Activated naive CD8-positive, alpha-beta T cell treated with anti-CD3 and anti-CD28 coated beads for 36 hours (primary cell): ENCODE measurements at regions not wholly inside any gene's neighbourhood (a gene's known extent, or its start where the extent isn't known, plus 50 kb on each side); places are given as distances from the start of the nearest gene placed in this dataset.

Experiments used
- DNase-seq: peaks from one replicate; pipeline ENCODE4 v3.0.0; 2021
- H3K27ac Mint-ChIP-seq: one replicate; pipeline ENCODE4 v1.8.0; 2022; ENCODE audit warnings: mild to moderate bottlenecking, moderate library complexity, mixed read lengths
- H3K27me3 Mint-ChIP-seq: one replicate; pipeline ENCODE4 v1.8.0; 2022; ENCODE audit warnings: mild to moderate bottlenecking, mixed read lengths
- H3K36me3 Mint-ChIP-seq: one replicate; pipeline ENCODE4 v1.8.0; 2021; ENCODE audit warnings: mild to moderate bottlenecking, mixed read lengths
- H3K4me1 Mint-ChIP-seq: one replicate; pipeline ENCODE4 v1.8.0; 2021; ENCODE audit warnings: mixed read lengths
- H3K4me3 Mint-ChIP-seq: one replicate; pipeline ENCODE4 v1.8.0; 2022; ENCODE audit warnings: mild to moderate bottlenecking, moderate library complexity, mixed read lengths
- H3K9me3 Mint-ChIP-seq: one replicate; pipeline ENCODE4 v1.8.0; 2022; ENCODE audit warnings: mixed read lengths

DNA sequence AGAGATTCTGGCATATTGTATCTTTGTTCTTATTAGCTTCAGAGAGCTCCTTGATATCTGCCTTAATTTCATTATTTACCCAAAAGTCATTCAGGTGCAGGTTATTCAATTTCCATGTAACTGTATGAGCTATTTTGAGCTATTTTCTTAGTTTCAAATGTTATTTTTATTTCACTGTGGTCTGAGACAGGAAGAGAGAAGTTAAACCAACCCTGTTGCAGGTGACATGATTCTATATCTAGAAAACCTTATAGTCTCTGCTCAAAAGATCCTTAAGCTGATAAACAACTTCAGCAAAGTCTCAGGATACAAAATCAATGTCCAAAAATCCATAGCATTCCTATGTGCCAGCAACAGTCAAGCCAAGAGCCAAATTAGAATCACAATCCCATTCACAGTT lies 1644.0 kb upstream of the B3GALT2 start:
- H3K36me3 Mint-ChIP-seq: no peaks in the 10 kb centered on the region
- no peaks in the 10 kb centered on the region for H3K27me3 Mint-ChIP-seq
- H3K4me3 Mint-ChIP-seq: no peak overlapping the region

DNA sequence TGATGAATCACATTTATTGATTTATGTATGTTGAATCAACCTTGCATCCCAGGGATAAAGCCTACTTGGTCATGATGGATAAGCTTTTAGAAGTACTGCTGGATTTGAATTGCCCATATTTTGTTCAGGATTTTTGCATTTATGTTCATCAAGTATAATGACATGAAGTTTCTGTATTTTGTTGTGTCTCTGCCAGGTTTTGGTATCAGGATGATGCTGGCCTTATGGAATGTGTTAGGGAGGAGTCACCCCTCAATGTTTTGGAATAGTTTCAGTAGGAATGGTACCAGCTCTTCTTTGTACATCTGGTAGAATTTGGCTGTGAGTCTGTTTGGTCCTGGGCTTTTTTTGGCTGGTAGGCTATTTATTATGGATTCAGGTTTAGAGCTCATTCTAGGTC lies 1643.1 kb upstream of the B3GALT2 start:
- H3K36me3 Mint-ChIP-seq: no peaks in the 10 kb centered on the region

More for the DNA sequence above, 1644.0 kb upstream of the B3GALT2 start:
- DNase-seq: no peak
- no peak overlapping the region for H3K27ac Mint-ChIP-seq
- no peaks in the 10 kb centered on the region for H3K4me1 Mint-ChIP-seq
- H3K9me3 Mint-ChIP-seq: no peaks in the 10 kb centered on the region

DNA sequence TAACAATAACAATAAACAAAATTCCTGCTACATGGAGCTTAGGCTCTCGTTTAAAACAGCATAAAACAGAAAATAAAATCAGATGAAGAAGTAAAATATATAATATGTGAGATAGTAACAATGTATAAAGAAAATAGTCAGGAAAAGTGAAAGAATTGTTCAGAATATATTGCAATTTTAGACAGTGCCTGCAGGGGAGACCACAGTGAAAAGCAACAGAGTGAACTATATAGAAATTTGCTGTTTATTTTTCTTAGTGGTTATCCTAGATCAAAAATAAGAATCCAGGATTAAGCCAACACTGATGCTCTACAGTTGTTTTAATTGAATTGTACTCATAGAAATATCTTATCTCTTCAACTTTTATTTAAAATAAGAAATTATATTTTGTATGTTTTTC lies 1639.0 kb upstream of the B3GALT2 start:
- Mint-ChIP-seq H3K27me3 (no peaks in the 10 kb centered on the region), H3K4me3 (no peak overlapping the region), H3K36me3 (no peaks in the 10 kb centered on the region), H3K9me3 (no peaks in the 10 kb centered on the region), H3K27ac (no peak overlapping the region), H3K4me1 (no peaks in the 10 kb centered on the region)
- no peak for DNase-seq

More for the DNA sequence above, 1643.1 kb upstream of the B3GALT2 start:
- no peak for DNase-seq
- H3K27ac Mint-ChIP-seq: no peak overlapping the region
- no peaks in the 10 kb centered on the region for H3K27me3 Mint-ChIP-seq
- H3K9me3 Mint-ChIP-seq: no peaks in the 10 kb centered on the region
- no peak overlapping the region for H3K4me3 Mint-ChIP-seq
- H3K4me1 Mint-ChIP-seq: no peaks in the 10 kb centered on the region

DNA sequence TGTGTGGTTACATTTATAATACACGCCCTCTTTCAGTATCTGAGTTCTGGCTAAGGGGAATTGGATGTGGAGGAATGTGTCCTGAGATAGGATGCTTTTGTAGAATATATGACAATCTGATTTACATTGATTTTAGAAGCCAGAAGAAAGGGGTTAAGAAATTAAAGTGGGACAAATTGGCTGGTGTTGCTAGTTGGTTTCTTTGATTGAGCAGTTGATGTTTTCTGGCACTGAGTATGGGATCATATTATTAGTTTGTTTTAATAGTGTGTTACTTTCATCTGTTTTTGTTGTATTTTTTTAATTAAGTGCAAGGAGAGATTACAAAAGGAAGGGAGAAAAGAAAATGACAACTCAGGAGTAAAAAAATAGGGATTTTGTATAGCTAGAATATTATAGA lies 1634.7 kb upstream of the B3GALT2 start:
- Mint-ChIP-seq H3K36me3 (no peaks in the 10 kb centered on the region), H3K27ac (no peak overlapping the region), H3K9me3 (no peaks in the 10 kb centered on the region), H3K4me3 (no peak overlapping the region), H3K4me1 (no peaks in the 10 kb centered on the region), H3K27me3 (no peaks in the 10 kb centered on the region)
- DNase-seq: no peak

DNA sequence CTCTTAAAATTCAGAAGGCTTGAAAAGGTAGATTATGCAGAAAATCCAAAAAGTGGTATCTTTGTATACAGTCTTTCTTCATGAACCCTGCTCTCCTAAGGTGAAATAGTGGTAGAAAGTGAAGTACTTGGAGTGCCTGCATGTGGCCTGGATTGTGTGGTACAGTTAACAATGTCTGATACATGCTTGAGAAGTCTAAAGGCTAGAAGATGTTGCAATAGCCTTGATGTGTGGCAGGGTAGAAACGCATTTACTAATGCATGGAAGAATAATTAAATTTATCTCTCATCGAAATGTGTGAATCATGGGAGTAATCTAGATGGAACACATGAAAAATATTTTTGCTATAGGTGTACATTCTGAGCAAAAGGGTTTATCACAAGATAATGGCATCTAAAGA lies 1632.3 kb upstream of the B3GALT2 start:
- no peaks in the 10 kb centered on the region for H3K4me1 Mint-ChIP-seq
- no peak overlapping the region for H3K4me3 Mint-ChIP-seq
- no peaks in the 10 kb centered on the region for H3K36me3 Mint-ChIP-seq
- no peaks in the 10 kb centered on the region for H3K9me3 Mint-ChIP-seq
- no peaks in the 10 kb centered on the region for H3K27me3 Mint-ChIP-seq
- no peak for DNase-seq
- no peak overlapping the region for H3K27ac Mint-ChIP-seq

DNA sequence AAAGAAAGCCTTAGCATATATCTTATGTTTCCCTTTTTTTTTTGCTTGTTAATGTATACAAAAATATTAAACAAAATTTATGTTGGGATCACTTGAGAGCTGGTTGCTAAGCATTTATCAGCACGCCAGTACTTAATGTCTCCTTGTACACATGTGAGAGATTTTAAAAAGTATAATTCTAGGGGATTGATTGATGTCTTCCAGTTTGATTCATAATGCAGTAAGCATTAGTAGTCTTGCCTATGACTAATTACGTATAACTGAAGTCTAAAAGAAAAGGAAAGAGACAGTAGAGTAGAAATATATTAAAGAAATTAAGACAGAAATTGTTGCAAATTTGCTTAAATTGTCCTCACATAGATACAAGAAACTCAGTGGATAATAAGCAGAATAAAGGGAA lies 1630.4 kb upstream of the B3GALT2 start:
- Mint-ChIP-seq H3K9me3 (no peaks in the 10 kb centered on the region), H3K36me3 (no peaks in the 10 kb centered on the region), H3K27me3 (no peaks in the 10 kb centered on the region), H3K27ac (no peak overlapping the region), H3K4me1 (no peaks in the 10 kb centered on the region), H3K4me3 (no peak overlapping the region)
- no peak for DNase-seq

DNA sequence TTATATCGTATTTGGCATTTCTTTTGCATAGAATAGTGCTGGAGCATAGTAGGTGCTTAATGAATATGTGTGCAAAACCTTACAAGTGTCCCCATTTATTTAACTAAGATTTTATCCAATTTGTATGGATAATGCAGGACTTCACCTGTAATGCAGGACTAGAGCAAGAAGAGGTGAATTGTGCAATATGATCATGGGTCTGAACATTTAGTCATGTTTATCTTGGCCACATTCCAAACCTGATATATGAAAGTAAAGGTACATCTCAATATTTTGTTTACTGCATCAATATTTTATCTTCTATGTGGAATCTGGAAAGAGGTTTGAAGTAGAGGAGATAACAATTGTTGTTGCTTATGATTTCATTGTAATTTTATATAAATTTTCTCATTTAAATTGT lies 1626.7 kb upstream of the B3GALT2 start:
- Mint-ChIP-seq H3K27me3 (no peaks in the 10 kb centered on the region), H3K4me3 (no peak overlapping the region), H3K27ac (no peak overlapping the region), H3K36me3 (no peaks in the 10 kb centered on the region), H3K9me3 (no peaks in the 10 kb centered on the region), H3K4me1 (no peaks in the 10 kb centered on the region)
- DNase-seq: no peak

DNA sequence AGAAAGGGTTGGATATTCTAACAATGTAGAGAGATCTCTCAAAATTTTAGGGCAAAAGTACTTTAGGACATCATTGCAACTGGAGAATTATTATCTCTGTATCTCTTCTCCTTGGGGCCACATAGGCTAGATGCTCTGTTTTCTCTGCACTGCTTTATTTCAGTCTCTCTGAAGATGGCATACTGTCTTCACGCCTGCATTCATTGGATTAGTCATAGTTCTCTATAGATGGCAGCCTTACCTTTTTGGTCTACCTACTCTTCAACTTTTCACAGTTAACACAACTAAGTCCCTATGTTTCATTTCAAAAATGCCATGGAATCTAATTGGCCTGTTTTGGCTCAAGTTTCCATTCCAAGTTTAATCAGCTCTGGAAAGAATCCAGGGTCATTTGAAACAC lies 1623.3 kb upstream of the B3GALT2 start:
- H3K9me3 Mint-ChIP-seq: no peaks in the 10 kb centered on the region
- H3K27me3 Mint-ChIP-seq: no peaks in the 10 kb centered on the region
- no peaks in the 10 kb centered on the region for H3K4me1 Mint-ChIP-seq
- no peak overlapping the region for H3K4me3 Mint-ChIP-seq
- no peaks in the 10 kb centered on the region for H3K36me3 Mint-ChIP-seq
- DNase-seq: no peak
- no peak overlapping the region for H3K27ac Mint-ChIP-seq

DNA sequence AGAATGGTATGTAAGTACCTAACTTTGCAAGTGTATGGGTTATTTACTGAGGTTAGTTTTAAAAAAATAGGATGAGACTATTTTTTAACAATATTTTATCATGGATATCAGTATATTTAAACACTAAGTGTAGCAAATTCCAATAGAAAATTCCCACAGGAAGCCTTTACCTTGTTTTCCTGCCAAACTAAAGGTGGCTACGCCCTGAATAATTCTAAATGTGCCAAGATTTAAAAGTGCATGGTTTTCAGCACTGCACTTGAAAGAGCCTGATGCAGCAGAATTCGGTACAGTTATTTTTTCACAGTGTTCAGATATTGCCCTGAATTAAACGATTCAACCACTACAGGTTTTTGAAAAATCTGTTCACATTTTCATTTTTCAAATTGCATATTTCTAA lies 1622.8 kb upstream of the B3GALT2 start:
- Mint-ChIP-seq H3K4me3 (no peak overlapping the region), H3K27me3 (no peaks in the 10 kb centered on the region), H3K4me1 (no peaks in the 10 kb centered on the region), H3K36me3 (no peaks in the 10 kb centered on the region), H3K27ac (no peak overlapping the region), H3K9me3 (no peaks in the 10 kb centered on the region)
- DNase-seq: no peak

DNA sequence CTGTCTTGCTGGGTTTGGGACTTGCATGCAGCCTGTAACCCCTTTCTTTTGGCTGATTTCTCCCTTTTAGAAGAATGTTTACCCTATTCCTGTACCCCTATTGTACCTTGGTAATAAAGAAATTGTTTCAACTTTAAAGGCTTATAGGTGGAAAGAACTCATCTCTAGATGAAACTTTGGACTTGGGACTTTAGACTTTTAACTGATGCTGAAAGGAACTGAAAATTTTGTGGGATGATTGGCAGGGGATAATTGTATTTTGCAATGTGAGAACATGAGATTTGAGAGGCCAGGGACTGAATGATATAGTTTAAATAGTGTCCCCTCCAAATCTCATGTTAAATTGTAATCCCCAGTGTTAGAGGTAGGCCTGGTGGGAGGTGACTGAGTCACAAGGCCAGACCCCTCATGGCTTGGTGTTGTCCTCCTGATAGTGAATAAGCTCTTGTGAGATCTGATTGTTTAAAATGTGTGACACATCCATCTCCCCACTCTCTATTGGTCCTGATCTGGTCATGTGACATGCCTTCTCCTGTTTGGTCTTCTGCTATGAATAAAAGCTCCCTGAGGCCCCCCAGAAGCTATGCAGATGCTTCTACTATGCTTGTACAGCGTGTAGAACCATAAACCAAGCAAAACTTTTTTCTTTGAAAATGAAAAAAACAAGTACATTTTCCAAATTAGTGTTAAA lies 1621.3 kb upstream of the B3GALT2 start:
- no peaks in the 10 kb centered on the region for H3K9me3 Mint-ChIP-seq
- no peaks in the 10 kb centered on the region for H3K36me3 Mint-ChIP-seq
- DNase-seq: no peak
- no peak overlapping the region for H3K4me3 Mint-ChIP-seq
- no peak overlapping the region for H3K27ac Mint-ChIP-seq
- no peaks in the 10 kb centered on the region for H3K4me1 Mint-ChIP-seq
- no peaks in the 10 kb centered on the region for H3K27me3 Mint-ChIP-seq

DNA sequence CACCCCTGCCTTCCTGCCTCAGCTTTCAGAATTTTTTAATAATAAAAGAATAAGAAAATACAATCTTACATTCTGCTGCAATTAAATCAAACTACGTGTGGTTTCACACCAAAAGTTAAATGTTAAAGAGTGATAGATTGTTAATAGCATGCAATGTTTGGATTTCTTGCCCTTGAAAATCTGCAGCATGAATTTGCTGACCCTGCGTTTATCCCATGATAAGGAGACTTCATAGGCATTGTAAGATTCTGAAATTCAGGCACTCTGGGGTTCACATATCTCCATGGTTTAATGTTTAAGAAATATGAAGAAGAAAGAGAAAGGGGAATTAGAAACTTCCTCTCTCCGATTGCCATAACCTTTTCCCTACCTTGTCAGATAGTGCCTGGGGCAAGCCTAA lies 1616.2 kb upstream of the B3GALT2 start:
- H3K36me3 Mint-ChIP-seq: no peaks in the 10 kb centered on the region
- H3K27me3 Mint-ChIP-seq: no peaks in the 10 kb centered on the region
- DNase-seq: no peak
- no peaks in the 10 kb centered on the region for H3K4me1 Mint-ChIP-seq
- H3K9me3 Mint-ChIP-seq: peaks cover 2% of the 10 kb centered on the region
- H3K27ac Mint-ChIP-seq: no peak overlapping the region
- H3K4me3 Mint-ChIP-seq: no peak overlapping the region

DNA sequence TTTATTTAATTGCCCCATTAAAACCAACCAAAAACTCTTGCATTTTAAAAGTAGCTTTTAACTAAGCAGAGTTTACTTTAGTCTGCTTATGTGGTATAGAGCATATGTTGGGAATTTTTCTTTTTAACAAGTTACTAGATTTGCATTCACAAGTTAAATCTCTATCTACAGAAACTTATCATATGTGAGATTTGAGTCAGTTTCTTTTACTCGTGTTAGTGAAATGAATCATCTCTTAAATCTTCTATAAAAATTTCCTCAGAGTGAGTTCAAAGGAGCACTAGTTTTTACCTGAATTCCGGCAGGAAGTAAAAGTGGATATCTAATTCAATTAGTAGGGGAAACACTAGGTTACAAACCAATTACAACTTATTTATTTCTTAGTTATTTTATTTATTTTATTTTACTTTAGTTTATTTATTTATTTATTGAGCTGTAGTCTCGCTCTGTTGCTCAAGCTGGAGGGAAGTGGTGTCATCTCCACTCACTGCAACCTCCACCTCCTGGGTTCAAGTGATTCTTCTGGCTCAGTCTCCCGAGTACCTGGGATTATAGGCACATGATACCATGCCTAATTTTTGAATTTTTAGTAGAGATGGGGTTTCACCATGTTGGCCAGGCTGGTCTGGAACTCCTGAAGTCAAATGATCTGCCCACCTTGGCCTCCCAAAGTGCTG lies 1609.6 kb upstream of the B3GALT2 start:
- Mint-ChIP-seq H3K4me1 (no peaks in the 10 kb centered on the region), H3K4me3 (no peak overlapping the region), H3K9me3 (peaks cover 2% of the 10 kb centered on the region)

DNA sequence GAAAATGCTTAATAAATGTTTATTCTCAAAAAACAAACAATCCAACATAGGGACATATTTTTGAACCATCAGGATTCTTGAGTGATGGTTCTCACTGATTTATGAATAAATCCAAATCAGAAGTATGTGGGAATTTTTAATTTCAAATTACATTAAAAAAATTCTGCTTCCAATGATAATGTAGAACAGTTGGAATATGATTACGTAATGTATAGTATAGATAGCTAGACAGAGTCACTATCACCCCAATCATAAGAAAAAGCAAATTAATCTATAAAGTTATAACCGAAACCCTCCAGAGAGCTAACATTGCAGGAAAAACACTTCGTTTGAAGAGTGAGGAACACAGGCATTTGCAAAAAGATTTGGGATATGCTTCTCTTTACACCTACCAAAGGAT lies 1600.6 kb upstream of the B3GALT2 start:
- Mint-ChIP-seq H3K27me3 (no peaks in the 10 kb centered on the region), H3K27ac (no peak overlapping the region), H3K4me1 (no peaks in the 10 kb centered on the region), H3K9me3 (no peaks in the 10 kb centered on the region), H3K36me3 (no peaks in the 10 kb centered on the region), H3K4me3 (no peak overlapping the region)
- no peak for DNase-seq

More for the DNA sequence above, 1609.6 kb upstream of the B3GALT2 start:
- no peak for DNase-seq
- H3K36me3 Mint-ChIP-seq: no peaks in the 10 kb centered on the region
- no peak overlapping the region for H3K27ac Mint-ChIP-seq
- no peaks in the 10 kb centered on the region for H3K27me3 Mint-ChIP-seq

DNA sequence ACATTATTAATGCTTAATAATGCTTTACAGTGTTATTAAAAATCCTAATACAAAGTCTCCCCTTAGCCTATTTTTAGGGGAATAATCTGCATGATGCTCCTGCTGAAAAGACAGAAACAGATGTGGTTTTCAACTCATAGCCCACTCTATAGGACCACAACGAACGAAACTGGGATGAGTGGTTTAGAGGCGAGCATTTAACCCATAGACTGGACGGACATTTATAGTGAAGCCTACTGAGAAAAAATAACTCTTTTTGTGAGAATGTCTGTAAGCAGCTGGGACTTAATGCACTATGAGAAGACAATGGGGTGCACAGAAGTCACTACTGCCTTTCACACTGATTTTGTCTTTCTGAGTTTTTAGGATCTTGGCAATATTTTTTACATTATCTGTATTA lies 1599.6 kb upstream of the B3GALT2 start:
- H3K27ac Mint-ChIP-seq: no peak overlapping the region
- no peak overlapping the region for H3K4me3 Mint-ChIP-seq
- H3K36me3 Mint-ChIP-seq: no peaks in the 10 kb centered on the region
- no peaks in the 10 kb centered on the region for H3K4me1 Mint-ChIP-seq
- H3K9me3 Mint-ChIP-seq: no peaks in the 10 kb centered on the region
- H3K27me3 Mint-ChIP-seq: no peaks in the 10 kb centered on the region
- no peak for DNase-seq

DNA sequence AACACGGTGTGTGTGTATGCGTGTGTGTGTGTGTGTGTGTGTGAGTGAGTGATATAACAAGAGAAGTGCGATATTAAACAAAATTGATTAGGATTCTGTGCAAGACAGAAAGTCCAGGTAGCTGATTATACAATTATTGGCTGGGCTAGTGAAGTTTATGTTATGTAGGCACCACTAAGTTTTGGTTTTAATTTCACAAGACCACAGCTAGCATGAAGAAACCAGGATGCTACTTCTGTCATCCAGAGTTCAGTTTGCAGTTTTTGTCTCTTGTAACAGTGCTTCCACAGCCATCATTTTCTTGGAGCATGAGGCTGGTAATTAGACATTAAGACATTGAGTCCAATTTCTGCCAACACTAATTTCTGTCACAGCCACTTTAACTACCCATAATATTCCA lies 1590.2 kb upstream of the B3GALT2 start:
- no peaks in the 10 kb centered on the region for H3K27me3 Mint-ChIP-seq
- no peak overlapping the region for H3K4me3 Mint-ChIP-seq
- peaks cover 3% of the 10 kb centered on the region for H3K9me3 Mint-ChIP-seq
- H3K36me3 Mint-ChIP-seq: no peaks in the 10 kb centered on the region
- H3K4me1 Mint-ChIP-seq: no peaks in the 10 kb centered on the region
- no peak for DNase-seq
- no peak overlapping the region for H3K27ac Mint-ChIP-seq

DNA sequence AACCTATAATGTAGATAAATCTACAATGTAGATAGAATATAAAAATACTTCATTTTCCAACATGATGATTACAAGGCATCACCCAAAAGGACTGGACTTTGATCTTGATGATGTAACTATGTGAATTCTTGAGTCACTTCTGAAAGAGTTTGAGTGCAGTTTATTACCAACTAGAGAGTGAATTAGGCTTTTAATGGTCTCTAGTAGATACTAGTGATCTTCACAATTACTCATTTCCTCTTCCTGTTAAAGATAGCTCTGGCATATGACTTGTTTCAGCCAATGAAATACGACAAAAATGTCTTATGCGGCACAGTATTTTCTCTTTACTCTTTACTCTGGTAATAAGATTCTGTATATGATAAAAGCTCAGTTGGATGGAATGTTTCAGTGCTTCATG lies 1588.1 kb upstream of the B3GALT2 start:
- Mint-ChIP-seq H3K9me3 (peaks cover 3% of the 10 kb centered on the region), H3K27me3 (no peaks in the 10 kb centered on the region), H3K36me3 (no peaks in the 10 kb centered on the region), H3K4me3 (no peak overlapping the region), H3K4me1 (no peaks in the 10 kb centered on the region), H3K27ac (no peak overlapping the region)
- no peak for DNase-seq
